ENCODE measurements at regions not wholly inside any gene's neighbourhood (a gene's known extent, or its start where the extent isn't known, plus 50 kb on each side); places are given as distances from the start of the nearest gene placed in this dataset.

DNA sequence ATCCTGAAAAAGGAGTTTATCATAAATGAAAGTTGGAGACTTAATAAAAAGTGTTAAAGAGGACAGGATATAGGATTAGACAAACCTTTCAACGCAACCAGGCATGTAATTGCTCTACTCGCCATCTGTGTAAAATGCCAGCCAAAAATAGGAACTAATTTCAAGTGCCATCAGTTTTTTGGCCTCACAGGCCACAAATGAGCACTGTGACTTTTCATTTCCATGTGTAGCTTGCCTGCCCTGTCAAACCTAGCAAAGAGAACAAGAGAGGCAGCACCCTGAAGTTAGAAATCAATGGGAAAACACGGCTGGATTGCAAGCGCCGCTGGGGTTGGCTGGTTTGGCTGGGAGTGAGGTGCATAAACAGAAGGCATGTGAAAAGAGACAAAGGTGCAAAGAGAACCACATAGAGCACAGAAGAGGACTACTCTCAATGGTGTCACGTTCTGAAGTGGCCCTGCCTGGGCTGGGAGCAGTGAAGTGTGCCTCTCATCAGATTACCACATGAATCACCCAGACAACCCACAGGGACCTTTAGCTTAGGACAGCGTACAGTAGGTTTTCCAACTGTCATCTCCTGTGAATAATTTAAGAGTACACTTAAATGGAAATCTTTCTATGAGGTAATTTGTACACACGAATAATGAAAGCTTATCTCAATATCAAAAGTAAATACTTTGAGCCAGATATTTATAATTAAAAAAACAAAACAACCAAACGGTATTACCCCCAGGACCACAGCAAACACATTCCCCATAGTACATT lies 78.0 kb upstream of the NHSL1 start:
- DNase-seq, result no peak

DNA sequence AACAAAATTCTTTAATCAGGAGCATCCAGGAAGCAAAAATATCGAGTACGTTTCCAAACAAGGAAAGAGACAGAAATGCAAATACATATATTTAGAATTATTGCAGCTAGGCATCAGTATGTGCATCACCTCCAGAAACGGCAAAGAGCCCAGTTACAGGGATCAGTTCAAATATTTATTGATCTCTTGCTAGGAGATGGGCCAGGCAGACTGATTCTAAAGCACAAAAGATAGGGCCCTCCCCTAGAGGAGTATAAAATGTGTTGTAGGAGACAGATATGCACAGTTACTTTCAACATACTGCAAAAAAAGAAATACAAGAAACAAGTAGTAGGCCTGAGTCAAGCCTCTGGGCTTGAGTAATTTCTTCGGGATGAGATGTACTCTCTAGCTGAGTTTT lies 80.7 kb upstream of the NHSL1 start:
- DNase-seq, result no peak

DNA sequence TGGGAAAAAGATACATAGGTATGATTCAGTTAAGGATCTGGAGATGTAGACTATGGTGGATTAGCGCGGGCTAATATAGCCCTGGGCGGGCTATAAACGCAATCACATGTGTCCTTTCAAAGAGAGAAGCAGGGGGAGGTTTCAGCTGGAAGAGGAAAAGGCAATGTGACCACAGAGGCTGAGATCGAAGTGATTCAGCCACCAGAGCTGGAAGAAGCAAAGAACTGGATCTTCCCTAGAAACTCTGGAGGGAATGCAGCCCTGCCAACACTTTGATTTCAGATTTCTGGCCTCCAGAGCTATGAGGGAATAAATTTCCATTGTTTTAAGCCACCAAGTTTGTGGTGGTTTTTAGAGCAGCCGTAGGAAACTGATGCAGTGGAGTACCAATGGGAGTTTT lies 81.5 kb upstream of the NHSL1 start:
- peak in 1 of 3 donors; percentile 46 for DNase-seq

DNA sequence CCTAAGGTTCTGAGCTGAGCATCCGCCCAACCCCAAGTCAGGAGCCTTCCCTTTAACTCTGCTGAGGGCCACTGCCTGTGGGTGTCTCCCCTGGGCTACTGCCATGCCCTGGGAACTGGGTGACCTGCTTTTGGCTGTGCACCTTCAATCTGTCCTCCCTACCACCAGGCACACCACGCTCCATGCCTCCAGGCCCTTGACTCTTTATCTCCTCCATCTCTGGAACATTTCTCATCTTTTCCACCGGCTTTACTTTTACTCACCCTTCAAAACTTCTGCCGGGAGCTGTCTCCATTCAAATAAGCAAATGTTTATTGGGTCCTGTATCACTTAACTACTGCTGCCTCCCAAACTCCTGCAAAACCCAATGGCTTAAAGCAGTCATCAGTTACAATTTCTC lies 83.3 kb upstream of the NHSL1 start:
- DNase-seq, result no peak

DNA sequence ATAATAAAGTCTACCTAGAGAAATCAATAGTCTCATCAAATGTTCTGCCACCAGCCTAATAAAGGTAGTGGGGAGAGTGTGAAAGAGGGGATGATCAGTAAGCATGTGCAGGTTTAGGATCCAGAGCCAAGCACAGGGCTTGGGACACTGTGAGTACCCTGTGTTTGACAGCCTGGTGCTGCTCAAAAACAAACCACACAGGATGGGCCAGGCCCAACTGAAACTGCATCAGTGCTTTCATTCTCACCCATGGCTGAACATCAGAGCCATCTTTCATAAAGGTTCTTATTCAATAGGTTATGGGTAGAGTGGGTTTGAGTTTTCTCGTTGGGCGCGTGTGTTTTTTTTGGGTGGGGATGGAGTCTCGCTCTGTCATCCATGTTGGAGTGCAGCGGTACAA lies 87.3 kb upstream of the NHSL1 start:
- DNase-seq, result no peak

DNA sequence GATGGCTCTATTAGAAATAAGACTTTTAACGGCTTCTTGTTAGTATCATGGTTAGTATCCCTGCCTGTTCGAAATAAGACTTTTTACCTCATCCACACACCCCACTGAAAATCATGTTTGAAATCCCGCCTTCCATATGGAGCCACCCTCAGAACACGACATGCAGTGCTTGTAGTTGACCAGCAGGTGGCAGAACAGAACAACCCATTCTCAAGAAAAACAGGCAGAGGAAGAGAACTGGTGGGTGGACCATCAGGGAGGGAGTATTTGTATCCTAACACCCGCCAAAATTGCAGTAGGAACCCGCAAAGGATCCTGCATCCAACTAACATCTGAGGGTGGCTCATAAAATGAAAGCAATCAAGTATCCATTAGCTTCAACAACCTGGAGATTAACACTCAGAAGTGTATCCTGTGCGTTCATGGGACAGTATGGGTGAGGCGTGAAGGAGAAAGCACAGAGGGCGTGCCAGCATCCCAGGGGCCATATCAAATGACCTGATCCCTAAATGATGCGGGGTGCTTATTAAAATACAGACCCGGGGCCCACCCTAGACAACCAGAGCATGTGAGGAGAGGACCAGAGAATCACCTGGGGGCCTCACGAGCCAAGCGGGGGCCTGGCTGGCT lies 89.6 kb upstream of the NHSL1 start:
- DNase-seq, result peak; percentile 69 to 87 (median 79)

DNA sequence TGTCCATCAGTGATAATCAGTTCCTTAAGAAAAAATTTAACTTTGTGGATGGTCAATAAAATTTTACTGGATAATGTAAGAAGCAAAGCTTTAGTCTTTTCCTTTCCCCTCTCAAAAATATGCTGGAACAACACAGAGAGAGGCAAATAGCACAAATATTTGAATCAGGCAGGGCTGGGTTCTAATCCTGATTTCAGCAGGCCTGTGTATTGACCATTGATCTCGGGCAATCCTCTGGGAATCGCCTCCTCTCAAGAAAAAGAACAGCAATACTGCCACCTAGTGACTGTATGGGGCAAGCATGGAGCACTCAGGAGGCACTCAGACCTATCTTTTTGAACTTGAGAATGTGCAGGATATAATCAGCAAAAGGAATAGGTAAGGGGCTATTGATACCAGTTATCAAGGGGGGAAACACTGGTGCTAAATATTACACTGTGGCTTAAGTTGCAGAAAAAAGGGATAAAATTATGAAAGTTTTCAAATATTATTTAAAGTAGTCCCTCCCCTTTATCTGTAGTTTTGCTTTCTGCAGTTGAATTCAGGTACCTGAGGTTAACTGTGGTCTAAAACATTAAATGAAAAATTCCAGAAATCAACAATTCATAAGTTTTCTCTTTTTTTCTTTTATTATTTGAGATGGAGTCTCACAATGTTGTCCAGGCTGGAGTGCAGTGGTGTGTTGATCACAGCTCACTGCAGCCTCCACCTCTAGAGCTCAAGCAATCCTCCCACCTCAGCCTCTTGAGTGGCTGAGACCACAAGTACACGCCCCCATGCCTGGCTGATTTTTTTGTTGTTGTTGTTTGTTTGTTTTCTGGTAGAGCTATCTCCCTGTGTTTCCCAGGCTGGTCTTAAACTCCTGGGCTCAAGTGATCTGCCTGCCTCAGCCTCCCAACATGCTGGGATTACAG lies 91.8 kb upstream of the NHSL1 start:
- DNase-seq, result peak; percentile 59 to 78 (median 76)

DNA sequence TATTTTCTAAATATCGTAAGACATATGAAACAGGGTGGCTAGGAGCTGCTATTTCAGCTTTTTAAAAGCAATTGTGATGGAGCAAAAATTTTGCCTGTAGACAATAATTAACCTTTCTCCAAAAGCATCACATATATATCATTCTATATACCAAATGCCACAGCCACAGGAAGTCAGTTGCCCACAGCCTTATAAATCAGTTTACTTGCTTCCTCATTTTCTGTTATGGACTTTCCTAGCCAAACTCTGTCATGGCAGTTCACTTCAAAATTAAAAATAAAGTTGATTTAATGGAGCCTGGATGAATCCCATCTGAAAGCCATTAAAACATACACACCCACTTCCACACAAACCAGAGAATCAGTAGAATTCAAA lies 93.4 kb upstream of the NHSL1 start:
- no peak for DNase-seq

DNA sequence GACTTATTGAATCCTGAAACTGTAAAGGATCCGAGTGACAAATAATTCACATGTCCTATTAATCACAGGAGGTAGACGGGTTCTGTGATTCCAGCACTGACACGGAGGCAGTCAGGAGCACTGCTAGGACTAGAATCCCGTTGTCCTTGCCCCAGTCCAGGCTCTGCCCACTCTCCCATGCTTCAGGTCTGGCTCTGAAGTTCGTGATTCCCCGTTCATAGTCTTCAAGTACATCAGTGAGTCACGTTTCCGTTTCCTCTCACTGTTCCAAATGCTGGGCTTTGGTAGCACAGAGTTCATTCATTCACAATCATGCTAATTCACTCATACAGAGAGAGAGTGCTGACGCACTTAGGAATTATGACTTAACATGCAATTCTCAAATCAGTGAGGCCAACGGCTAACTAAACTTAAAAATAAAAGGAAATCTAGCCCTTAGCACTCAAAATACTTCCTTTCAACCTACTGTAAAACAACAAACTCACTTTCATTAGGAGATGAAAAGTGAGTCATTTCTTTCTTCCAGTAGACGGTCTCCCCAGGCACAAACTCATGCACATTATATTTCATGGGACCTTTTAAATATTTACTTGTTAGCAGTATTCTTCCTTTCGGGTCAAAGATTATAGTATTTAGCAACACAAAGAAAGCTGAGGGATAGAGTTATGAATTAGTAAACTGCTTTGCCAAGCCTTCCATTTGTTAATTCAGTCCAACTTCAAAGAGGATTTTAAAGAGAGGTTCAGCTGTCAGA lies 94.0 kb upstream of the NHSL1 start:
- peak; percentile 61 to 89 (median 80) for DNase-seq

DNA sequence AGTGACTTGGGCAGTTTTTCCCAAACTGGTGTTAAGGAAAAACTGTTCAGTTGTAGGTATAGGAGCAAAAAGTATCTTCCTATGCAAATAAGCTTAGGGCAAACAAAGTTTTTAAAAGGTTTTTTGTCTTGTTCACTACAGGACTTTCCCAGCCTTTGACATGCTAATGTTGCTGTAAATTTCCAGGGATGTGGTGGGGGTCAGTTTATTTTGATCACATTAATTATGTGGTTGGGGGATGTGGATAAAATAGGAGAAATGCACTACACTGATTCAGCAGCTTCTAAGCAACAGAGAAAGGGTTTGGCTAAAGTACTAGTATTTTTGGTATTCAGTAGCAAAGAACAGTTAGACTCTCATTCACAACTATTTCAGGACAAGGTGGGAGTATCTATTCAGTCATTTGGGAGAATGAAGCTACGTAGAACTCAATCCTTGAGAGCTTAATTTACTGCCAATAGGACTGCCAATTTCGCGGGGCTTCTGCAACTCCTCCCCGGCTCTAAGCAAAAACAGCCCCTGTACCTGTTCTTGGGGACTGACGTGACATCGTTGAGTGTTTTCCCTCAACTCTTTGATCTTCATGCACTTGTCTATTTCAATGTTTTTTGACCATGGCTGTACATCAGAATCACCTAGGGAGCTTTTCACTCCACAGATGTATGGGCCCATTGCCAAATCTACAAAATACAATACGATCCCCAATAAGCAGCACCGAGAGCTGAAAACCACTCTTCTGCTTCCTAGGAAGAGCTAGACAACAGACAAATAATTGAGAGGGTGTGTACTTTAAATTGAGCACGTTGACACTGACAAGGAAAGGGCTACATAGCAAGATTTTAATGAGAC lies 94.8 kb upstream of the NHSL1 start:
- peak in 2 of 3 donors; percentile 50 to 73 for DNase-seq

DNA sequence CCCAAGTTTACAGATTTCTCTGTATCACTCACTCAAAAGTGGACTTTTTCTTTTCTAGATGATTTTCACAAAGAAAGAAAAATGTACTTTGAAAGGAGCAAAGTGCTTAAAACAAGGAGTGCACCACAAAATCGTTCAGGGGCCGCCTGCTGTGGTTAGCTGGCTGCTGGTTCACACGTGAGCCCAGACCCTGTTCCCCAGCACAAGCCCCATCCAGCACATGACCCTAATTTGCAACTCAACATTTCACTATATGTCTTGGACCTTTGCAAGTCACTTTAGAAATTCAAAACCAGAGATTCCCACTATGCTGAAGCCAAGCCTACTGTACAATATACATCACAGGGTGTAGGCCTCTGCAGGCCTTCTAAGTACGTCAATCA lies 95.5 kb upstream of the NHSL1 start:
- no peak for DNase-seq

DNA sequence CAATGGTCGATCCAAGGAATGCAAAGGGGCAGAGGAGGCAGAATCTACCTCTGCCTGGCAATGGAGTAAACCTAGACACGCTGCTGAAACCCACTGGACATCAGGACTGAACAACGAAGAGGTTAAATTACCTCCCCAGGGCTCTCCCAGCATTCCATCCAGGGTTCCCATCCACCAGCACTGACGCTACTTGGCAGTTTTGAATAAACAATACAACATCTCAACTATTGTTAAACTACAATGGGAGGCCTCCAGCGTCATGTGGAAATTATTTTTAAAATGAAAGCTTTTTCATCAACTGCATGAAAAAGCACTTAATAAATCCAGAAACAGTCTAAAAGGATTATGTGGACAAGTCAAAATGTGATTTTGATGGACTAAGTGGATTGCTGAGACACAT lies 96.8 kb upstream of the NHSL1 start:
- DNase-seq, result peak in 1 of 3 donors; percentile 20

DNA sequence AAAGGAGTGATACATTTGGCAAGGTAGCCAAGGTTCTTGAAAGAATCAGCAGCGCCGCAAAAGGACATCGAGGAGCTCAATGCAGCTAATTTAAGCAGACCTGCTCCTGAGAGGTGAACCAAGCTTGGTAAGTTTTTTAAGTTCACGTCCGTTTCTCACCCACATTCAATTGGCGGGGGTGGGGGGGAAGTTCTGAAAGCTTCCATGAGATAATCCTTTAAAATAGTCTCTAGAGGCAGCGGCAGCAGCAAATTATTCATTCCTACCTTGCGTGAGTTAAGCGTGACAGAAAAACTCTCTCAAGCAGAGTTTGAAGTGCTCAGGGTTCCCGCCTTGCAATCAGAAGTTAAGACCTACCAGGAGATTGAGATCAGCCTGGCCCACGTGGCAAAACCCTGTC lies 97.3 kb upstream of the NHSL1 start:
- no peak for DNase-seq

DNA sequence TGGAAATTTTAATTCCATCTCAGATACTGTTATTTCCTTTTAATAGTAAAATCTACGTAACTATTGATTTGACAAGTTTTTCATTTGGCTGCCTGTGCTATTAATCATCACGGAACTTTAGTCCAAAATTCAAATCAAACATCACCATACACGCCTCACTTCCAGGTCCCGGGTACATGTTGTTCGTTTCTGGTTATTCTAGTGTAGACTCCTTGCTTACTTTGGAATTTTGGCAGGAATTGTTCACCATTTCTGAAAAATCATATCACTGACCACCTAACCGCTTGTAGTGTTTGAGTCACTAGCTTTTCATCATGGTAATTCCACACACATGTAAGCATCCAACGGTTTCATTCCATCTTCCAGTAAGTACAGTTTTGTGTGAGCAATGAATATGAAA lies 98.0 kb upstream of the NHSL1 start:
- DNase-seq, result no peak

DNA sequence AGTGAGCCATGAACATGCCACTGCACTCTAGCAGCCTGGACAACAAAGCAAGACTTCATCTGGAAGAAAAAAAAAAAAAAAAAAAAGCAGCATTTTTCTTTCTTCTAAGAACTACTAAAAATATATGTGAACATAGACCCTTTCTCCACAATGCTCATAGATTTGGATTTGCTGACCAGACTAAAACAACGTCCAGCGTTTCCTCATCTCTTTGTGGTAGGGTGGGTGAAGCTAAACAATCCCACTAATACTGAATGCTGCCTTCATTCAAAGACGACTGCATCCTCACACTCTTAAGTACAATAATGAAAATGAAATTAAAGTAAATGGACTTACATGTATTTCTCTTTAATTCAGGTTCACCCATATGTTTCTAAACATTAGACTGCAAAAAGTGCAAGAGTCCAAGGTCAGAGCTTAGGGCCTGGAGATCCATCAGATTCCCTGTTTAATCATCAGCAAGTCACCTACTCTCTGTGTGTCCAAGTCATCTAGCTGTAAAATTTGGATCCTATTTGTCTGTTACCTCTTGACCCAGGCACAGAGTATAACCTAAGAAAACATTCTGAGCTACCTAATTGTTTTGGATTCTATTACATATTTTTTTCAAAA lies 99.4 kb upstream of the NHSL1 start:
- DNase-seq, result no peak

DNA sequence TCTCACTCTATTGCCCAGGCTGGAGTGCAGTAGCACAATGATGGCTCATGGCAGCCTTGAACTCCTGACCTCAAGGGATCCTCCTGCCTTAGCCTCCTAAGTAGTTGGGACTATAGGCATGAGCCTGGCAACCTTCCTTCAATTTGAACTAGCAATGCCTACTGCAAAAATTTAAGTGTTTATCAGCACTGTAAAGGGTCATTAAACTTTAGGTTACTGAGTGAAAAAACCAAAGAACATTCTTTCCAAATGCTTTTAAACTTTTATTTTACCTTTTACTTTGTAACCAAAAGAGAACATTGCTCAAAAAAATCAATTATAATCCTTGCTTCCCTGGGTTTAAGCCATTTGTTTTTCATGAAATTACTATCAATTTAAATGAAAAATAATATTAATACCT lies 101.0 kb upstream of the NHSL1 start:
- no peak for DNase-seq

DNA sequence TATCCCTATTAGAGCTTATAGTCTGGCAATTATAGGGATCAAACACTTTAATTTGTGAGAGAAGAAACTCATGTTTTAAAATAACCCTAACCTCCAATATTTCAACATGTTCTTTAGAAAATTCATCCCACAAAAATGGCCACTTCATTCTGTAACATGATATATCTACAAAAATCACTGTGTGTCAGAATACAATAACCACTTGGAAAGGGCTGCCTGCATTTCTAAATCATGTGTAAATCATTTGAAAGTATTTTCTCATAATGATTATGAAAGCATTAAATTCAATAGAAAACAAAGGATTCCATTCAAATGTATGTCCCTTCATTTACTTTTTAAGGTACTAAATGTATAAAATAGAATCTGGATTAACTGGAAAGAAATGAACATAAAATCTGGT lies 101.4 kb upstream of the NHSL1 start:
- no peak for DNase-seq

DNA sequence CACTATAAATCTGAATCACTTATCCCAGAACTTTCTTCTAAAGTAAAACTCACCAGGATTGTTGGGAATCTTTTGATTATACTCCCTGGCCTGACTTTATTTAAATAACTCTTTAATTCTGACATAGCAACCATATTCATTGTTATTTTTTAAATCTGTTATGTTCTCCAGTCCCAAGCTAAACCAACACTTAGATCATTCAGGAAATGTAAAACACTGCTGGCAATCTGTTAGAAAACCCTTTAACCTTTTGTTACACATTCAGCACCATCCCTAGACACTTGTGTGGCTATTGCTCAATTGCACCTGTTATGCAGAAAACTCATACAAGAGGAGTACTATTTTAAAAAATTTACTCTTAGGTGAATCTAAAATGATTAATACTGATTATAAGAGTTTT lies 101.8 kb upstream of the NHSL1 start:
- DNase-seq, result peak in 1 of 3 donors; percentile 20

DNA sequence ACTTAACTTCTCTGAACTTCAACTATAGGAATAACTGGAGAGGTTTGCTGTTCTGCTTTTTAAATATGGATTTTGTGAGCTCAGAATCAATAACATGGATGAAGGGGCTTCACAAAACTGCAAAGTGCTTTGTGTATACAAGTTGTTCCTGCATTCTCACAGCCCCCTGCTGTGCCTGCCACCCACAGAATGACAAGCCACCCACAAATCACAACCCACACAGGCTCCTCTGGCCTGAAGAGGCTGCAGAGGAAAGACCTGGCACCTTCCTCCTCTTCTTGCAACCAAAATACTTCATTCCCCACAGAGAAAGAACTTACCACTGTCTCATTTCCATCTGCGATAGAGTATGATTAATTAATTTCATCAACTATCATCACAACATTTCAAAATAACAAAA lies 106.7 kb upstream of the NHSL1 start:
- no peak for DNase-seq

Data from muscle of back (tissue), 3 donors.